SU-DHL-6 (cell line): ENCODE measurements at regions not wholly inside any gene's neighbourhood (a gene's known extent, or its start where the extent isn't known, plus 50 kb on each side); places are given as distances from the start of the nearest gene placed in this dataset.

Experiments
- H2AFZ ChIP-seq: fragments of 200-600 bp; sonication (generic); 2 replicates; pipeline ENCODE4 v1.6.1; 2014; ENCODE audit warnings: low read depth, mild to moderate bottlenecking, moderate library complexity, mixed read lengths, antibody characterized with exemption, low read length; ENCODE audit not compliant: severe bottlenecking
- H3F3A ChIP-seq: fragments of 200-600 bp; shearing (Covaris generic); 2 replicates; pipeline ENCODE4 v1.6.0; 2016; ENCODE audit warnings: antibody characterized with exemption, mild to moderate bottlenecking; ENCODE audit not compliant: insufficient read depth
- H3K27ac ChIP-seq: fragments of 200-600 bp; sonication (generic); 2 replicates; pipeline ENCODE4 v1.5.1; 2016; ENCODE audit warnings: low read depth, mild to moderate bottlenecking, low read length, moderate library complexity, mixed read lengths
- H3K27me3 ChIP-seq: fragments of 200-600 bp; sonication (generic), shearing (Covaris generic); 2 replicates; pipeline ENCODE4 v1.6.0; 2014; ENCODE audit warnings: mild to moderate bottlenecking, low read length
- H3K36me3 ChIP-seq: fragments of 200-600 bp; sonication (generic); 2 replicates; pipeline ENCODE4 v1.6.1; 2014; ENCODE audit warnings: mild to moderate bottlenecking, low read length, mixed read lengths
- H3K4me2 ChIP-seq: fragments of 300-600, 200-600 bp; shearing (Covaris generic), sonication (generic); 2 replicates; pipeline ENCODE4 v1.6.0; 2014; ENCODE audit warnings: low read length, low read depth, mild to moderate bottlenecking; ENCODE audit not compliant: poor library complexity, severe bottlenecking
- H3K4me3 ChIP-seq: fragments of 200-600 bp; sonication (generic); 2 replicates; pipeline ENCODE4 v1.5.1; 2014; ENCODE audit warnings: antibody characterized with exemption, low read length, mild to moderate bottlenecking, mixed read lengths; ENCODE audit not compliant: insufficient read depth, poor library complexity, severe bottlenecking
- H3K79me2 ChIP-seq: fragments of 200-600 bp; sonication (generic); 2 replicates; pipeline ENCODE4 v1.6.1; 2014; ENCODE audit warnings: mild to moderate bottlenecking, low read length, moderate library complexity; ENCODE audit not compliant: insufficient read depth
- H3K9ac ChIP-seq: fragments of 200-600 bp; sonication (generic); 2 replicates; pipeline ENCODE4 v1.7.0; 2014; ENCODE audit warnings: mild to moderate bottlenecking, low read length
- H3K9me2 ChIP-seq: fragments of 200-600 bp; sonication (generic); replicated peaks from 2 replicates; pipeline ENCODE4 v1.6.1; 2014; ENCODE audit warnings: low read length; ENCODE audit not compliant: insufficient read depth
- H3K9me3 ChIP-seq: fragments of 200-600 bp; sonication (generic); 2 replicates; pipeline ENCODE4 v1.6.1; 2014; ENCODE audit warnings: low read length, mixed read lengths; ENCODE audit not compliant: insufficient read depth
- H4K20me1 ChIP-seq: fragments of 200-600 bp; sonication (generic); 2 replicates; pipeline ENCODE4 v1.6.1; 2014; ENCODE audit warnings: low read depth, mild to moderate bottlenecking, antibody characterized with exemption, low read length, moderate library complexity, mixed read lengths
- CTCF ChIP-seq: fragments of 200-600 bp; sonication (generic); IDR thresholded peaks from one replicate; pipeline ENCODE4 v1.5.1; 2017; ENCODE audit warnings: antibody characterized with exemption, mild to moderate bottlenecking, low read length, moderate library complexity; ENCODE audit not compliant: insufficient read depth, poor library complexity, severe bottlenecking
- EZH2phosphoT487 ChIP-seq: fragments of 200-600 bp; sonication (generic), shearing (Covaris generic); conservative IDR thresholded peaks from 2 replicates; pipeline ENCODE4 v1.6.1; 2018; ENCODE audit warnings: mild to moderate bottlenecking, antibody characterized with exemption, low read length, moderate library complexity, mixed read lengths

GRCh38 chr10:128854204-128854603 lies 612.8 kb upstream of the MGMT start:
- H3F3A ChIP-seq = no peaks in the 10 kb centered on the region
- no peaks in the 10 kb centered on the region for H3K27me3 ChIP-seq
- H3K4me3 ChIP-seq = no peak overlapping the region
- no peaks in the 10 kb centered on the region for H4K20me1 ChIP-seq
- no peaks in the 10 kb centered on the region for H3K9me2 ChIP-seq
- H3K4me2 ChIP-seq = no peak overlapping the region
- no peak overlapping the region for H2AFZ ChIP-seq
- no peaks in the 10 kb centered on the region for H3K9me3 ChIP-seq
- H3K27ac ChIP-seq = no peak overlapping the region
- no peaks in the 10 kb centered on the region for H3K36me3 ChIP-seq
- H3K9ac ChIP-seq = no peak overlapping the region
- TF ChIP-seq EZH2phosphoT487 = no peak
- no peak for TF ChIP-seq CTCF
- no peaks in the 10 kb centered on the region for H3K79me2 ChIP-seq

GRCh38 chr10:128854963-128855362 lies 612.1 kb upstream of the MGMT start:
- Histone ChIP-seq H3F3A (no peaks in the 10 kb centered on the region), H3K27ac (no peak overlapping the region), H3K9ac (no peak overlapping the region), H3K27me3 (no peaks in the 10 kb centered on the region), H3K4me3 (no peak overlapping the region), H3K9me3 (no peaks in the 10 kb centered on the region), H3K9me2 (no peaks in the 10 kb centered on the region), H3K79me2 (no peaks in the 10 kb centered on the region), H2AFZ (no peak overlapping the region), H3K36me3 (no peaks in the 10 kb centered on the region), H3K4me2 (no peak overlapping the region), H4K20me1 (no peaks in the 10 kb centered on the region)
- TF ChIP-seq EZH2phosphoT487 (no peak), CTCF (no peak)

GRCh38 chr10:128855618-128856428 lies 611.2 kb upstream of the MGMT start:
- Histone ChIP-seq H3K79me2 (no peaks in the 10 kb centered on the region), H3K27ac (no peak overlapping the region), H4K20me1 (no peaks in the 10 kb centered on the region), H3F3A (no peaks in the 10 kb centered on the region), H3K9me3 (no peaks in the 10 kb centered on the region), H3K4me3 (no peak overlapping the region), H3K36me3 (no peaks in the 10 kb centered on the region), H3K9ac (no peak overlapping the region), H3K9me2 (no peaks in the 10 kb centered on the region), H3K27me3 (no peaks in the 10 kb centered on the region), H2AFZ (no peak overlapping the region), H3K4me2 (no peak overlapping the region)
- TF ChIP-seq CTCF (no peak), EZH2phosphoT487 (no peak)
